DOHH2 (cell line): ENCODE measurements at regions not wholly inside any gene's neighbourhood (a gene's known extent, or its start where the extent isn't known, plus 50 kb on each side); places are given as distances from the start of the nearest gene placed in this dataset.

ENCODE experiments used
- H3F3A ChIP-seq: fragments of 200-600 bp; sonication (generic), shearing (Covaris generic); 2 replicates; pipeline ENCODE4 v1.6.0; 2016; ENCODE audit warnings: antibody characterized with exemption, mild to moderate bottlenecking; ENCODE audit not compliant: control insufficient read depth, insufficient read depth
- H3K27ac ChIP-seq: fragments of 200-600 bp; sonication (generic); 2 replicates; pipeline ENCODE4 v1.5.1; 2014; ENCODE audit warnings: low read depth, mild to moderate bottlenecking, low read length, moderate library complexity
- H3K27me3 ChIP-seq: fragments of 200-600 bp; sonication (generic); 2 replicates; pipeline ENCODE4 v1.6.1; 2014; ENCODE audit warnings: mild to moderate bottlenecking, low read length, mixed read lengths; ENCODE audit not compliant: control insufficient read depth
- H3K36me3 ChIP-seq: fragments of 200-600 bp; sonication (generic); 2 replicates; pipeline ENCODE4 v1.6.1; 2014; ENCODE audit warnings: mild to moderate bottlenecking, low read length, moderate library complexity, mixed read lengths; ENCODE audit not compliant: control insufficient read depth
- H3K4me1 ChIP-seq: fragments of 200-600 bp; sonication (generic); 2 replicates; pipeline ENCODE4 v1.6.1; 2014; ENCODE audit warnings: mild to moderate bottlenecking, low read length, mixed read lengths; ENCODE audit not compliant: control insufficient read depth
- H3K4me2 ChIP-seq: fragments of 200-600 bp; sonication (generic); 2 replicates; pipeline ENCODE4 v1.6.0; 2014; ENCODE audit warnings: mild to moderate bottlenecking, low read length, moderate library complexity
- H3K4me3 ChIP-seq: fragments of 200-600 bp; sonication (generic); 2 replicates; pipeline ENCODE4 v1.5.1; 2014; ENCODE audit warnings: mild to moderate bottlenecking, low read length, mixed read lengths
- H3K79me2 ChIP-seq: fragments of 200-600 bp; sonication (generic); 2 replicates; pipeline ENCODE4 v1.6.1; 2014; ENCODE audit warnings: mild to moderate bottlenecking, low read length, mixed read lengths; ENCODE audit not compliant: control insufficient read depth
- H3K9me2 ChIP-seq: fragments of 200-600 bp; sonication (generic); replicated peaks from 2 replicates; pipeline ENCODE4 v1.6.1; 2014; ENCODE audit warnings: mild to moderate bottlenecking, low read length, mixed read lengths; ENCODE audit not compliant: control insufficient read depth
- H3K9me3 ChIP-seq: fragments of 200-600 bp; sonication (generic); 2 replicates; pipeline ENCODE4 v1.6.1; 2014; ENCODE audit warnings: antibody characterized with exemption, low read length, mixed read lengths; ENCODE audit not compliant: control insufficient read depth, insufficient read depth
- H4K20me1 ChIP-seq: fragments of 200-600 bp; sonication (generic); 2 replicates; pipeline ENCODE4 v1.6.0; 2014; ENCODE audit warnings: low read depth, mild to moderate bottlenecking, antibody characterized with exemption, low read length, moderate library complexity; ENCODE audit not compliant: control insufficient read depth, insufficient read depth
- CTCF ChIP-seq: fragments of 200-600 bp; sonication (generic); IDR thresholded peaks from one replicate; pipeline ENCODE4 v1.5.1; 2014; ENCODE audit warnings: antibody characterized with exemption, mild to moderate bottlenecking, low read depth, low read length; ENCODE audit not compliant: poor library complexity, severe bottlenecking
- EZH2phosphoT487 ChIP-seq: fragments of 200-600 bp; sonication (generic); IDR thresholded peaks from 2 replicates; pipeline ENCODE4 v1.6.1; 2017; ENCODE audit warnings: borderline replicate concordance, mild to moderate bottlenecking, antibody characterized with exemption, low read length, moderate library complexity, mixed read lengths

- Histone ChIP-seq H3K27me3 (no peaks in the 10 kb centered on the region), H3K4me3 (no peak overlapping the region), H3K4me2 (no peak overlapping the region), H3K79me2 (no peaks in the 10 kb centered on the region), H3K36me3 (no peaks in the 10 kb centered on the region), H3K9me3 (no peaks in the 10 kb centered on the region), H4K20me1 (no peaks in the 10 kb centered on the region), H3K27ac (no peak overlapping the region), H3K9me2 (no peaks in the 10 kb centered on the region), H3K4me1 (no peaks in the 10 kb centered on the region), H3F3A (no peaks in the 10 kb centered on the region)
- no peak for TF ChIP-seq CTCF
- TF ChIP-seq EZH2phosphoT487, result no peak
Measured at GRCh38 chr6:4342407-4343137, 207.2 kb upstream of the ECI2 start.

GRCh38 chr6:4341078-4341797 lies 205.9 kb upstream of the ECI2 start:
- no peak for TF ChIP-seq CTCF
- no peak for TF ChIP-seq EZH2phosphoT487

GRCh38 chr6:4340544-4340943 lies 205.2 kb upstream of the ECI2 start:
- TF ChIP-seq CTCF, result no peak
- no peak for TF ChIP-seq EZH2phosphoT487
- no peaks in the 10 kb centered on the region for H3F3A ChIP-seq
- no peaks in the 10 kb centered on the region for H3K4me1 ChIP-seq
- no peak overlapping the region for H3K4me3 ChIP-seq
- no peaks in the 10 kb centered on the region for H3K27me3 ChIP-seq
- H3K9me2 ChIP-seq, result no peaks in the 10 kb centered on the region
- H3K4me2 ChIP-seq, result no peak overlapping the region
- no peaks in the 10 kb centered on the region for H3K9me3 ChIP-seq
- no peaks in the 10 kb centered on the region for H3K79me2 ChIP-seq
- H4K20me1 ChIP-seq, result no peaks in the 10 kb centered on the region
- no peak overlapping the region for H3K27ac ChIP-seq
- no peaks in the 10 kb centered on the region for H3K36me3 ChIP-seq

More at GRCh38 chr6:4341078-4341797, 205.9 kb upstream of the ECI2 start:
- Histone ChIP-seq H3K9me2 (no peaks in the 10 kb centered on the region), H3K4me2 (no peak overlapping the region), H3K79me2 (no peaks in the 10 kb centered on the region), H3F3A (no peaks in the 10 kb centered on the region), H3K36me3 (no peaks in the 10 kb centered on the region), H3K27me3 (no peaks in the 10 kb centered on the region), H3K9me3 (no peaks in the 10 kb centered on the region), H3K4me3 (no peak overlapping the region), H3K27ac (no peak overlapping the region), H4K20me1 (no peaks in the 10 kb centered on the region), H3K4me1 (no peaks in the 10 kb centered on the region)
